HG02763 (cell line): ENCODE measurements at regions not wholly inside any gene's neighbourhood (a gene's known extent, or its start where the extent isn't known, plus 50 kb on each side); places are given as distances from the start of the nearest gene placed in this dataset.
"Not testable (repeated sequence)": the region's sequence is repeated elsewhere in the genome, so short reads cannot be mapped to it uniquely, and the experiment has no call there.

Source experiments
- ATAC-seq: cut with Tn5 transposase; IDR thresholded peaks from one replicate; pipeline ENCODE4 v1.9.1; 2021; ENCODE audit warnings: mild to moderate bottlenecking, moderate library complexity; ENCODE audit not compliant: unreplicated experiment

GRCh38 chr2:180699657-180700361 is 280.6 kb upstream of the UBE2E3 start:
- ATAC-seq, result no peak

GRCh38 chr2:180698668-180699067 is 281.7 kb upstream of the UBE2E3 start:
- ATAC-seq, result no peak

GRCh38 chr2:180695586-180696401 is 284.6 kb upstream of the UBE2E3 start:
- no peak for ATAC-seq

- no peak for ATAC-seq
These were observed 285.7 kb upstream of the UBE2E3 start for GRCh38 chr2:180694445-180695421.

- no peak for ATAC-seq
These were observed 288.1 kb upstream of the UBE2E3 start for GRCh38 chr2:180692322-180692721.

GRCh38 chr2:180691855-180692223 is 288.6 kb upstream of the UBE2E3 start:
- ATAC-seq, result not testable (repeated sequence)

GRCh38 chr2:180691186-180691854 is 289.1 kb upstream of the UBE2E3 start:
- ATAC-seq, result not testable (repeated sequence)

GRCh38 chr2:180690611-180691010 is 289.8 kb upstream of the UBE2E3 start:
- no peak for ATAC-seq

- ATAC-seq, result no peak
These were observed 297.5 kb upstream of the UBE2E3 start for GRCh38 chr2:180682871-180683270.

- no peak for ATAC-seq
These were observed 300.7 kb upstream of the UBE2E3 start for GRCh38 chr2:180679693-180680092.

- ATAC-seq, result no peak
These were observed 301.8 kb upstream of the UBE2E3 start for GRCh38 chr2:180678625-180678972.

GRCh38 chr2:180677930-180678624 is 302.3 kb upstream of the UBE2E3 start:
- no peak for ATAC-seq

- ATAC-seq, result no peak
These were observed 303.2 kb upstream of the UBE2E3 start for GRCh38 chr2:180677200-180677599.

GRCh38 chr2:180676520-180677025 is 303.8 kb upstream of the UBE2E3 start:
- ATAC-seq, result no peak

GRCh38 chr2:180675170-180675569 is 305.2 kb upstream of the UBE2E3 start:
- no peak for ATAC-seq

GRCh38 chr2:180672377-180672776 is 308.0 kb upstream of the UBE2E3 start:
- no peak for ATAC-seq

GRCh38 chr2:180670302-180671003 is 310.0 kb upstream of the UBE2E3 start:
- no peak for ATAC-seq

GRCh38 chr2:180669016-180669415 is 311.4 kb upstream of the UBE2E3 start:
- ATAC-seq, result no peak

GRCh38 chr2:180664507-180664906 is 315.9 kb upstream of the UBE2E3 start:
- no peak for ATAC-seq
